ENCODE measurements at regions not wholly inside any gene's neighbourhood (a gene's known extent, or its start where the extent isn't known, plus 50 kb on each side); places are given as distances from the start of the nearest gene placed in this dataset.

DNA sequence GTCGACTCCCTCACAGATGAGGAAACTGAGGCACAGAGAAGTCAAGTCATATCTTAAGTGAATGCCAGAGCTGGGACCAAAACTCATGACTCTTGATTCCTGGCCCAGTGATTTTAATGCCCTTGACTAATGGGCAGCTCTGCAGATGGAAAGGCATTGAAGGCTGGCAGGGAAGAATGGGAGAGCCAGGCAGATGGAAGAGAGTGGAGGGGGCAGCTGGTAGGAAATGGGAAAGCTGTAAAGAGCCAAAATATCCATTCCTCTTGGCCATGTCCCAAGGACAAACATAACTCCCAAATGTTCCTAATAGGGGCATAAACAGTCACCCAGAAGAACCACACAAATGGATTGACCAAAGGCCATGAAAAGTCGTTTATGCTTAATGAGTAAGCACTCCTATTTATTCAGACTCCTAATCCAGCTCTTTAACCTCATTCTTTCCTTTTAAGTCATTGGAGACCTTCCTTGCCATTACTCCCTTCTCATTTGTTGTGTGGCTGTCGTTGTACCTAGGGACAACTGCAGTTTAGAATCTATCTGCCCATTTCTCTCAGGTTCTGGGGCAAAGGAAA is 330.5 kb upstream of the ROPN1 start:
- Histone ChIP-seq H4K20me1 (ENCODE audit: control insufficient read depth, extremely low read depth, insufficient read depth, low read length) (no peaks in the 10 kb centered on the region), H2AFZ (ENCODE audit: low read length) (no peak overlapping the region), H3K4me1 (ENCODE audit: control insufficient read depth, extremely low read depth, insufficient read depth, low read length) (no peaks in the 10 kb centered on the region), H3K9me3 (ENCODE audit: control insufficient read depth, insufficient read depth, low read depth, low read length) (no peaks in the 10 kb centered on the region), H3K27me3 (ENCODE audit: control insufficient read depth, insufficient read depth, low read length) (peaks cover 3% of the 10 kb centered on the region), H3K4me2 (ENCODE audit: extremely low read depth, insufficient read depth, low read length) (no peak overlapping the region), H3K4me3 (replicated peaks in 1 of 4; ENCODE audit: control extremely low read depth in 1 of 4, insufficient read depth in 1 of 4, low read depth in 3 of 4, low read length in 4 of 4) (no peak overlapping the region), H3K36me3 (ENCODE audit: control insufficient read depth, insufficient read depth, low read length) (no peaks in the 10 kb centered on the region), H3K9ac (ENCODE audit: insufficient read depth, low read length) (no peak overlapping the region), H3K27ac (ENCODE audit: insufficient read depth, low read length) (no peak overlapping the region), H3K79me2 (ENCODE audit: control insufficient read depth, insufficient read depth, low read length) (no peaks in the 10 kb centered on the region)
- DNase-seq (ENCODE audit: low read depth in 2 of 2), result peak; percentile 35 to 53
- no peak for TF ChIP-seq CTCF (conservative IDR thresholded peaks at IDR 0.05 in 1 of 2, IDR thresholded peaks at IDR 0.05 in 1 of 2; ENCODE audit: low read depth in 1 of 2, low read length in 2 of 2)
- no peak for TF ChIP-seq EZH2 (IDR thresholded peaks at IDR 0.05; ENCODE audit: low read length, missing control alignments)

DNA sequence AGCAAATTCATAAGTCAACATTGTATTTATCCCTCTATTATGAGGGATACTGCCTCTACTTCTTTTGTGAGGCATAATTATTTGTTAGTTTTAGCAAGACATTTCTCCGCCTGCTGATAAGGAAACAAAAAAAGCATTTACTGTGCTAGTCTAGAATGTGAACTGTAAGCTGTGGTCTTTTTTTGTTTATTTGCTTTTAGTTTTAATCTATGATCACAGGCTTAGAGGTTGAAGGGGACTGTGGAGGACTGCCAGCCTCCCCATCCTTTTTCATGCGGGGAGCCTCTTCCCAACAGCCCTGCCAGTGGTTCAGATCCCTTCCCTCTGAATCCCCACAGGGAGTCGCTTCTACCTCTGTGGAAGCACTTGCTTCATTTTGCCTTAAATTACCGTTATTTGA is 331.0 kb upstream of the ROPN1 start:
- no peaks in the 10 kb centered on the region for H3K4me1 ChIP-seq (ENCODE audit: control insufficient read depth, extremely low read depth, insufficient read depth, low read length)
- H4K20me1 ChIP-seq (ENCODE audit: control insufficient read depth, extremely low read depth, insufficient read depth, low read length), result no peaks in the 10 kb centered on the region
- TF ChIP-seq CTCF (conservative IDR thresholded peaks at IDR 0.05 in 1 of 2, IDR thresholded peaks at IDR 0.05 in 1 of 2; ENCODE audit: low read depth in 1 of 2, low read length in 2 of 2), result no peak
- no peak for TF ChIP-seq EZH2 (IDR thresholded peaks at IDR 0.05; ENCODE audit: low read length, missing control alignments)
- H3K79me2 ChIP-seq (ENCODE audit: control insufficient read depth, insufficient read depth, low read length), result no peaks in the 10 kb centered on the region
- no peak overlapping the region for H3K27ac ChIP-seq (ENCODE audit: insufficient read depth, low read length)
- no peak overlapping the region for H3K9ac ChIP-seq (ENCODE audit: insufficient read depth, low read length)
- DNase-seq (ENCODE audit: low read depth in 2 of 2), result peak; percentile 48 to 59
- no peaks in the 10 kb centered on the region for H3K36me3 ChIP-seq (ENCODE audit: control insufficient read depth, insufficient read depth, low read length)
- H3K27me3 ChIP-seq (ENCODE audit: control insufficient read depth, insufficient read depth, low read length), result peaks cover 3% of the 10 kb centered on the region
- H2AFZ ChIP-seq (ENCODE audit: low read length), result no peak overlapping the region
- H3K9me3 ChIP-seq (ENCODE audit: control insufficient read depth, insufficient read depth, low read depth, low read length), result no peaks in the 10 kb centered on the region
- H3K4me2 ChIP-seq (ENCODE audit: extremely low read depth, insufficient read depth, low read length), result no peak overlapping the region
- no peak overlapping the region for H3K4me3 ChIP-seq (replicated peaks in 1 of 4; ENCODE audit: control extremely low read depth in 1 of 4, insufficient read depth in 1 of 4, low read depth in 3 of 4, low read length in 4 of 4)

DNA sequence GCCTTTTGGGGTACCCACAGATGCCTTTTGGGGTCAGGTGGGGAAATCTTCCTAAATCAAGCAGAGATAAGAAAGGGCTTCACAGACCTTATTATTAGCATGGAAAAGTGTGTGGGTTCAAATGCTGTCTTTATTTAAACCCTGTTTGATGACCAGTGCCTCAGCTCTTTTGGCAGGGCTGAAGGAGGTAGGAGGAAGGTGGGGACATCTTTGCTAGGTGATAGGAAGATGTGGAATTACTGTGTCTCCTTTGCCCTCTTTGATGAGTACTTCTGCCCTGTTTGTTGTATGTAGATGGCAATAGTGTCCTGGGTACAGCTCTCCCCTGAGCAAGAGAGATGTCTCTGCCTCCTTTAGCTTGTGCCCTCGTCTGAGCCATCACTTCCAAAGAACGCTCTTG is 333.3 kb upstream of the ROPN1 start:
- no peak for DNase-seq (ENCODE audit: low read depth in 2 of 2)
- Histone ChIP-seq H3K4me3 (replicated peaks in 1 of 4; ENCODE audit: control extremely low read depth in 1 of 4, insufficient read depth in 1 of 4, low read depth in 3 of 4, low read length in 4 of 4) (no peak overlapping the region), H3K4me2 (ENCODE audit: extremely low read depth, insufficient read depth, low read length) (no peak overlapping the region), H3K27ac (ENCODE audit: insufficient read depth, low read length) (no peak overlapping the region), H2AFZ (ENCODE audit: low read length) (no peak overlapping the region), H4K20me1 (ENCODE audit: control insufficient read depth, extremely low read depth, insufficient read depth, low read length) (no peaks in the 10 kb centered on the region), H3K9ac (ENCODE audit: insufficient read depth, low read length) (no peak overlapping the region), H3K4me1 (ENCODE audit: control insufficient read depth, extremely low read depth, insufficient read depth, low read length) (no peaks in the 10 kb centered on the region), H3K36me3 (ENCODE audit: control insufficient read depth, insufficient read depth, low read length) (no peaks in the 10 kb centered on the region), H3K9me3 (ENCODE audit: control insufficient read depth, insufficient read depth, low read depth, low read length) (no peaks in the 10 kb centered on the region), H3K27me3 (ENCODE audit: control insufficient read depth, insufficient read depth, low read length) (peaks cover 3% of the 10 kb centered on the region), H3K79me2 (ENCODE audit: control insufficient read depth, insufficient read depth, low read length) (no peaks in the 10 kb centered on the region)
- TF ChIP-seq EZH2 (IDR thresholded peaks at IDR 0.05; ENCODE audit: low read length, missing control alignments) (no peak), CTCF (conservative IDR thresholded peaks at IDR 0.05 in 1 of 2, IDR thresholded peaks at IDR 0.05 in 1 of 2; ENCODE audit: low read depth in 1 of 2, low read length in 2 of 2) (no peak)

Data from fibroblast of lung (primary cell).